GM12891 (cell line): ENCODE measurements at regions not wholly inside any gene's neighbourhood (a gene's known extent, or its start where the extent isn't known, plus 50 kb on each side); places are given as distances from the start of the nearest gene placed in this dataset.
A peak's percentile ranks its signal among the peaks of the same experiment; 100 is the strongest.

Source experiments
- DNase-seq: peaks from one replicate; pipeline ENCODE4 v3.0.0; 2011; ENCODE audit warnings: low spot score; ENCODE audit not compliant: insufficient read length
- FAIRE-seq: peaks from 2 replicates; lab custom pipeline; 2011; peaks lifted over from hg19 to GRCh38; lab: Jason Lieb, UNC
- PAX5 ChIP-seq: IDR thresholded peaks from 2 replicates; pipeline ENCODE4 v1.6.1; 2011; ENCODE audit warnings: low read length, moderate library complexity, mild to moderate bottlenecking; ENCODE audit not compliant: insufficient read depth, severe bottlenecking
- POLR2A ChIP-seq: IDR thresholded peaks from 2 replicates; pipeline ENCODE4 v1.6.1; 2011; ENCODE audit warnings: low read depth, low read length, control low read depth
- POLR2AphosphoS5 ChIP-seq: IDR thresholded peaks from 2 replicates; pipeline ENCODE4 v1.6.1; 2011; ENCODE audit warnings: low read depth, low read length, control low read depth
- POU2F2 ChIP-seq: IDR thresholded peaks from 2 replicates; pipeline ENCODE4 v1.6.1; 2011; ENCODE audit warnings: low read depth, mild to moderate bottlenecking, control low read depth, low read length, moderate library complexity
- SPI1 ChIP-seq: IDR thresholded peaks from 2 replicates; pipeline ENCODE4 v1.6.1; 2011; ENCODE audit warnings: low read depth, low read length, control low read depth
- TAF1 ChIP-seq: IDR thresholded peaks from 2 replicates; pipeline ENCODE4 v1.6.1; 2011; ENCODE audit warnings: low read depth, low read length, control low read depth

- DNase-seq (no peak), FAIRE-seq (no peak)
- no peak for TF ChIP-seq SPI1
- no peak for TF ChIP-seq POLR2A
- no peak for TF ChIP-seq POU2F2
- no peak for TF ChIP-seq PAX5
- TF ChIP-seq POLR2AphosphoS5, result no peak
- no peak for TF ChIP-seq TAF1
These were observed 465.2 kb downstream of the TFAP2B start for GRCh38 chr6:51283723-51284355.

DNA sequence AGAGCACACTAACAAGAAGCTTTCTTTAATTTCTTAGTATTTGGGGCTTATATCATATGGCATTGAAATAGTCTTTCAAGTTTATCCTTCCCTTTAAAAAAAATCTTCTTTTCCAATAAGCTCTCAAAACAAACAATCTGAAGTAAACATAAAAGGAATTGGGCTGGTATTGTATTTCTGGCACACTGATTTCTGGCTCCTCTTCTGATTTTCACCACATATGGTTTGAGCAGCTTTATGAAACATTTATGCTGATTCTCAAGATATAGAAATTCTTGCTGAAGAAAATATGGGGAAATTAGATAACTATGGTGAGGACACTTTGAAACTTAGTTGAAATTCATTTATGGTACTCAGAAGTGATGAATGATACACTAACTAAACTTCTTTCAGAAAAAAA lies 467.2 kb downstream of the TFAP2B start:
- FAIRE-seq (no peak), DNase-seq (no peak)
- TF ChIP-seq POLR2A (no peak), POLR2AphosphoS5 (no peak), PAX5 (no peak), TAF1 (no peak), POU2F2 (no peak), SPI1 (no peak)

DNA sequence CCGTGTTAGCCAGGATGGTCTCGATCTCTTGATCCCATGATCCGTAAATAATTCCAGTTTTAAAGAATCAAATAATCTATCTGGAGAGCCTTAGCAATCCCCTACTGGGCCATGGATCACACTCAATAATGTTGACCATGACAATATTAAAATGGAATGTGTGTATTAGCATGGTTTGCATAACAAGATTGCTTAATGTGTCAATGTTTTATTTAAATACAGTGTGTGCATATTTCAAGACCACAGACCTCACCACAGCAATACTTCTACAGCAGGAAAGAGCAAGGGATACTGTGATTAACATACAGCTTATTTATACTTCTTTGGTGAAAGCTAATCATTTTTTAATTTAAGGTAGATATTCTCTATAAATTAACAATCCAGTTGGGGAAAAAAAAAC lies 470.4 kb downstream of the TFAP2B start:
- FAIRE-seq, result no peak
- DNase-seq, result no peak
- TF ChIP-seq POLR2A (no peak), POU2F2 (no peak), POLR2AphosphoS5 (no peak), PAX5 (no peak), TAF1 (no peak)

- TF ChIP-seq PAX5, result no peak
- TF ChIP-seq POLR2AphosphoS5, result no peak
- TF ChIP-seq SPI1, result no peak
- no peak for TF ChIP-seq POLR2A
- TF ChIP-seq TAF1, result no peak
- TF ChIP-seq POU2F2, result no peak
- DNase-seq (no peak), FAIRE-seq (no peak)
These were observed 474.0 kb downstream of the TFAP2B start for GRCh38 chr6:51292659-51293058.

DNA sequence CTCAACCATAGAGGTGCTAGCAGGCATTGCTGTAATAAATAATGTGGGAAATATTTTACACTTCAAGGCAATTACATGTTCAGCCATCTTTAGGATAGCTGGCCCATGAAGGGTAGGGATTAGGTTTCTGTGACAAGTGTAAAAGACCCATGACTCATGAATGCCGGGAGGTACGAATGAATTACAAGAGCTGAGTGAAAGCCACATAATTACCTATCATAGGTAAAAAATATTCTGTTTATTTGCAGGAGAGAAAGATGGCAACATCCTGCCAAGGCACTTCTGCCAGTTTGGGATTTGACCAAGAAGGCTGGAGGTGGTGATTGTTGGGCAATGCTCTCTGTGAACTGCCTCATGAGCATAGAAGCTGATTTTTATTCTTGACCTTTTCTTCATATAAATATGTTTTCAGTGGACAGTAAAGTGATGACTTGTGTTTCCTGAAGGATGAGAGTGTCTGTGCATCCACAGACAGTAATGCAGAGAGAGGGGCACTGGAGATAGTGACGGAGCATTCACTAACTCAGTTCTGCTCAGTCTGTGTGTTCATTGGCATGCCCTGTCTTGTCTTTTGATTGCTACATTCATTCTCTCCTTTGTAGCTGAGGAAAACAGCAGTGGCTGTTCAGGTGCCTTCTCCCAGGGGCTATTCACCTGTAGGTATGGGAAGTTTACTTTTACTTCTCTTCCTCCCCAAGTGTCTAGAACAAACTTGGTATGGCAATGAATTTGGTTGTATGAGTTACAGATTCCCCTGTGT lies 481.1 kb downstream of the TFAP2B start:
- FAIRE-seq, result no peak
- TF ChIP-seq SPI1, result no peak
- TF ChIP-seq TAF1, result no peak
- no peak for TF ChIP-seq POLR2AphosphoS5
- TF ChIP-seq POU2F2, result no peak
- no peak for TF ChIP-seq PAX5
- no peak for TF ChIP-seq POLR2A
- no peak for DNase-seq

DNA sequence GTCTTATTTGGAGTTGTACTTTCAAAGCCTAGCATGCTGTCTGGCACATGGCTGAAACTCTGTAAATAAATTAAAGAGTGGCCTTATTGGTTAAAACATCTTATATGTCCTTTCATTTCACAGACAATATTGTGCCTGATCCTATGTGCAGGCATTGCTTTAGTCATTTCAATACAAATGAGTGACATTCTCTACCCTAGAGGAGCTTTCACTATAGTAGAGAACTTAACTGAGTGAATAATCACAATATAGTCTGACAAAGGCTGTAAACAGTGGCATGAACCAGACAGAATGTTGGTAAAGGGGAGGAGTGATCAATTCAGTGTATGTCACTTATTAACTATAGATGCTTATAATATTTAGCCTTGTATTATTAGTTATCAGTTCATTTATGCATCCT lies 481.8 kb downstream of the TFAP2B start:
- FAIRE-seq (no peak), DNase-seq (no peak)
- no peak for TF ChIP-seq PAX5
- TF ChIP-seq POU2F2, result no peak
- TF ChIP-seq POLR2AphosphoS5, result no peak
- TF ChIP-seq SPI1, result no peak

GRCh38 chr6:51301962-51302361 lies 483.3 kb downstream of the TFAP2B start:
- FAIRE-seq (no peak), DNase-seq (no peak)
- TF ChIP-seq POU2F2 (peak; percentile 88), POLR2AphosphoS5 (no peak), SPI1 (no peak)

GRCh38 chr6:51302431-51302830 lies 483.8 kb downstream of the TFAP2B start:
- TF ChIP-seq PAX5 (no peak), POLR2AphosphoS5 (no peak), SPI1 (no peak), POLR2A (no peak), TAF1 (no peak), POU2F2 (no peak)
- no peak for DNase-seq
- FAIRE-seq, result no peak

DNA sequence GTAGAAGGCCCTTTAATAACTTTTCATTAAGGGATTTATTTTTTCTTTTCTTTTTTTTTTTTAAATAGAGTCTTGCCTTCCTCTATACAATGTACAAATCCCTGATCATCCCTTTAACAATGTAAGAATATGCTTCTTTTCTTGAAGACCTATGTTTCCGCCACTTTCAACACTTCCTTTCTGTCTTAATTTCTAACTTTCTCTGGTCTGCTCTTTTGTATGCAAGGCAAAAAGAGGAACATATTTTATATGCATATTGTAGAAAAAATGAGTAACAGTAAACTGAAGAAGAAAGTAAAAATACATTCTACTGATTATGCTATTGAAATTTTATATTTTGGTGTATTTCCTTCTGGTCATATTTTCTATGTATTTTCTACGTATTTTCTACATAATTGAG lies 484.7 kb downstream of the TFAP2B start:
- no peak for FAIRE-seq
- no peak for TF ChIP-seq POLR2AphosphoS5
- no peak for TF ChIP-seq TAF1
- no peak for TF ChIP-seq POLR2A
- TF ChIP-seq PAX5, result no peak
- no peak for TF ChIP-seq SPI1
- TF ChIP-seq POU2F2, result no peak
- no peak for DNase-seq

DNA sequence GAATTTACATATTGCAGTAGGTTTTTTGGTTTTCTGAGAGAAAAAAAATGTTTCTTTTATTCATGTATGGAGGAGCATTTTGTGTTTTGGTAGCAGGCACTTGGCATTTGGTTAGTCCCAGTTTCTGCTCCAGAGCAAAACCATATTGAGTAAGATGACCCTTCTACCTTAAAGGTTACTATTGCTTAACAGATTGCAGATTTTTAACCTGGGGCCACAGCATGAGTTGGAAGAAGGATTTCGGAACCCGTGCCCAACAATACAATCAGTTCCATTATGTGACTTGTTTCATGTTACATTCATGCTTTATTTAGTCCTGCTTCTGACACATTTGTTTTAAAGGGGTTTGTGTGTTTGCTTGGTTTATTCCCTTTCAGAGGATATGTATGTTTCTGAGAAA lies 496.3 kb downstream of the TFAP2B start:
- TF ChIP-seq POU2F2, result no peak
- no peak for TF ChIP-seq SPI1
- TF ChIP-seq POLR2A, result no peak
- TF ChIP-seq PAX5, result no peak
- no peak for TF ChIP-seq TAF1
- no peak for TF ChIP-seq POLR2AphosphoS5
- no peak for FAIRE-seq
- no peak for DNase-seq
